MM.1S (cell line): ENCODE measurements at regions not wholly inside any gene's neighbourhood (a gene's known extent, or its start where the extent isn't known, plus 50 kb on each side); places are given as distances from the start of the nearest gene placed in this dataset.

ENCODE experiments used
- DNase-seq: peaks from one replicate; pipeline ENCODE4 v3.0.0-alpha.2; 2015
- H2AFZ ChIP-seq: fragments of 300-600 bp; sonication (generic); 2 replicates; pipeline ENCODE4 v1.6.0; 2016; ENCODE audit warnings: antibody characterized with exemption, low read length
- H3F3A ChIP-seq: fragments of 300-600 bp; sonication (generic); 2 replicates; pipeline ENCODE4 v1.6.1; 2016; ENCODE audit warnings: mild to moderate bottlenecking, antibody characterized with exemption, low read length, moderate library complexity, mixed read lengths; ENCODE audit not compliant: insufficient read depth
- H3K27ac ChIP-seq: fragments of 300-600 bp; sonication (generic); 2 replicates; pipeline ENCODE4 v1.5.1; 2016; ENCODE audit warnings: mild to moderate bottlenecking, low read length
- H3K27me3 ChIP-seq: fragments of 300-600 bp; sonication (generic); replicated peaks from 2 replicates; pipeline ENCODE4 v1.6.0; 2016; ENCODE audit warnings: low read length; ENCODE audit not compliant: insufficient read depth
- H3K36me3 ChIP-seq: fragments of 300-600 bp; sonication (generic); replicated peaks from 2 replicates; pipeline ENCODE4 v1.6.1; 2016; ENCODE audit warnings: mild to moderate bottlenecking, low read length, mixed read lengths; ENCODE audit not compliant: insufficient read depth
- H3K4me1 ChIP-seq: fragments of 300-600 bp; sonication (generic); 2 replicates; pipeline ENCODE4 v1.6.1; 2016; ENCODE audit warnings: low read length, mixed read lengths
- H3K4me2 ChIP-seq: fragments of 300-600 bp; sonication (generic); 2 replicates; pipeline ENCODE4 v1.6.0; 2016; ENCODE audit warnings: low read depth, low read length
- H3K4me3 ChIP-seq: fragments of 300-600 bp; sonication (generic); 2 replicates; pipeline ENCODE4 v1.5.1; 2016; ENCODE audit warnings: low read length, mixed read lengths
- H3K79me2 ChIP-seq: fragments of 300-600 bp; sonication (generic); 2 replicates; pipeline ENCODE4 v1.6.1; 2016; ENCODE audit warnings: mixed run types, low read length, mixed read lengths
- H3K9ac ChIP-seq: fragments of 300-600 bp; sonication (generic); 2 replicates; pipeline ENCODE4 v1.6.1; 2016; ENCODE audit warnings: low read length, mixed read lengths
- H3K9me2 ChIP-seq: fragments of 300-600 bp; sonication (generic); replicated peaks from 2 replicates; pipeline ENCODE4 v1.6.1; 2016; ENCODE audit warnings: mild to moderate bottlenecking, low read length, mixed read lengths; ENCODE audit not compliant: insufficient read depth
- H3K9me3 ChIP-seq: fragments of 300-600 bp; sonication (generic); replicated peaks from 2 replicates; pipeline ENCODE4 v1.6.1; 2016; ENCODE audit warnings: mild to moderate bottlenecking, low read length, mixed read lengths; ENCODE audit not compliant: insufficient read depth
- H4K20me1 ChIP-seq: fragments of 300-600 bp; sonication (generic); 2 replicates; pipeline ENCODE4 v1.6.1; 2016; ENCODE audit warnings: mild to moderate bottlenecking, low read length, moderate library complexity, mixed read lengths; ENCODE audit not compliant: insufficient read depth
- EZH2 ChIP-seq: fragments of 300-600 bp; sonication (generic); optimal IDR thresholded peaks from 2 replicates; pipeline ENCODE3; 2017; ENCODE audit warnings: low read depth, mild to moderate bottlenecking, antibody characterized with exemption, low read length, mixed read lengths
- EZH2phosphoT487 ChIP-seq: fragments of 300-600 bp; sonication (generic); IDR thresholded peaks from 2 replicates; pipeline ENCODE4 v1.6.1; 2018; ENCODE audit warnings: antibody characterized with exemption, low read length
- TF ChIP-seq, protein P1 (sequence below): fragments of 300-600 bp; sonication (generic); IDR thresholded peaks from 2 replicates; pipeline ENCODE4 v1.5.1; 2016; ENCODE audit warnings: antibody characterized with exemption, low read length, mixed read lengths

DNA sequence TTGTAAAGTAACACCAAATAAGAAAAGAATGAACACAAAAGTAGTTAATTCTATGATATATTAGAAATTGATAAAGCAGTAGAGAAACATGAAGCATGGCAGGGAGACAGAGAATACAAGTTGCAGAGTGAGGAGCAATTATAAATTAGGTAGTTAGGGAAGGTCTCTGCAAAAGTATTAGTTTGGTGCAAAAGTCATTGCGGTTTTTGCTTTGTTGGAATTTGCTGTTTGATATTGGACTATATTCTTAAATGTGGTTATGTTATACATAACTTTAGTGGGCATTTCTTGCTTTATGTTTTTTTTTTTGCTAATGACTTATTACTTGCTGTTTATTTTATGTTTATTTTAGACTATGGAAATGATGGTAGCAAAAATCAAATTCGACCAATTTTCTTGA lies 402.2 kb downstream of the SFMBT2 start:
- no peak overlapping the region for H3K4me3 ChIP-seq
- no peak overlapping the region for H3K27ac ChIP-seq
- no peak overlapping the region for H3K9ac ChIP-seq
- no peaks in the 10 kb centered on the region for H3K79me2 ChIP-seq
- H3K9me2 ChIP-seq = 0 out of 2 replicates have a peak, but pooled peaks cover 4% of the 10 kb centered on the region
- no peaks in the 10 kb centered on the region for H3K36me3 ChIP-seq
- no peaks in the 10 kb centered on the region for H3F3A ChIP-seq
- no peaks in the 10 kb centered on the region for H4K20me1 ChIP-seq
- no peak for DNase-seq
- no peaks in the 10 kb centered on the region for H3K9me3 ChIP-seq
- TF ChIP-seq, protein P1, sequence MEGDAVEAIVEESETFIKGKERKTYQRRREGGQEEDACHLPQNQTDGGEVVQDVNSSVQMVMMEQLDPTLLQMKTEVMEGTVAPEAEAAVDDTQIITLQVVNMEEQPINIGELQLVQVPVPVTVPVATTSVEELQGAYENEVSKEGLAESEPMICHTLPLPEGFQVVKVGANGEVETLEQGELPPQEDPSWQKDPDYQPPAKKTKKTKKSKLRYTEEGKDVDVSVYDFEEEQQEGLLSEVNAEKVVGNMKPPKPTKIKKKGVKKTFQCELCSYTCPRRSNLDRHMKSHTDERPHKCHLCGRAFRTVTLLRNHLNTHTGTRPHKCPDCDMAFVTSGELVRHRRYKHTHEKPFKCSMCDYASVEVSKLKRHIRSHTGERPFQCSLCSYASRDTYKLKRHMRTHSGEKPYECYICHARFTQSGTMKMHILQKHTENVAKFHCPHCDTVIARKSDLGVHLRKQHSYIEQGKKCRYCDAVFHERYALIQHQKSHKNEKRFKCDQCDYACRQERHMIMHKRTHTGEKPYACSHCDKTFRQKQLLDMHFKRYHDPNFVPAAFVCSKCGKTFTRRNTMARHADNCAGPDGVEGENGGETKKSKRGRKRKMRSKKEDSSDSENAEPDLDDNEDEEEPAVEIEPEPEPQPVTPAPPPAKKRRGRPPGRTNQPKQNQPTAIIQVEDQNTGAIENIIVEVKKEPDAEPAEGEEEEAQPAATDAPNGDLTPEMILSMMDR = no peak
- TF ChIP-seq EZH2 (no peak), EZH2phosphoT487 (no peak)
- no peaks in the 10 kb centered on the region for H3K27me3 ChIP-seq
- peaks cover 12% of the 10 kb centered on the region; the same call in 1 of the 2 replicates for H3K4me1 ChIP-seq
- no peak overlapping the region for H3K4me2 ChIP-seq
- no peak overlapping the region for H2AFZ ChIP-seq

- Histone ChIP-seq H3K27ac (no peak overlapping the region), H3F3A (no peaks in the 10 kb centered on the region)
Observed at GRCh38 chr10:7007600-7008190, 403.1 kb downstream of the SFMBT2 start.

DNA sequence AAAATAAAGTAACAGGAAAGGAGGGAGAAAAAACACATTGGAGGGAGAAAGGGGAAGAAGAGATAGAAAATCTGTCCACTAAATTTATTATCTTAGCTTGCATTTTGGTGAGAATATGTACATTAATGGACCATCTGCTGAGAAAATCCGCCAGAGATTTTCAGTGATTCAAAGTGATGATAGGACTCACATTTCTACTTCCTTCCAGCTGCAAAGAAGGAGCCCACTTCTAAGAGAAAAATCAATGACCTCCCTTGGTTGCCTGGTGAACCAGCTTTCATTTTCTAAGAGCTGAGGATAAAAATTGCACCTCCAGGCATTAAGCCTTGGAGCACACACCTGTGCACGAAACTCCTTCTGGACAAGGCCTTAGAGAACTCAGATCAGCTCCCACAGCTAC lies 404.3 kb downstream of the SFMBT2 start:
- H3K4me3 ChIP-seq = no peak overlapping the region
- H3K9me2 ChIP-seq = 0 out of 2 replicates have a peak, but pooled peaks cover 4% of the 10 kb centered on the region
- TF ChIP-seq EZH2 (no peak), EZH2phosphoT487 (no peak)
- TF ChIP-seq, protein P1 = no peak
- H3K27ac ChIP-seq = no peak overlapping the region
- H3F3A ChIP-seq = no peaks in the 10 kb centered on the region
- no peaks in the 10 kb centered on the region for H3K9me3 ChIP-seq
- no peak for DNase-seq
- H3K79me2 ChIP-seq = no peaks in the 10 kb centered on the region
- H3K4me2 ChIP-seq = peak overlapping the region; percentile 4; the same call in 1 of the 2 replicates
- H3K9ac ChIP-seq = no peak overlapping the region
- no peaks in the 10 kb centered on the region for H3K27me3 ChIP-seq
- H3K4me1 ChIP-seq = peaks cover 15% of the 10 kb centered on the region; the same call in 1 of the 2 replicates
- H2AFZ ChIP-seq = no peak overlapping the region
- no peaks in the 10 kb centered on the region for H4K20me1 ChIP-seq
- no peaks in the 10 kb centered on the region for H3K36me3 ChIP-seq

More at GRCh38 chr10:7007600-7008190, 403.1 kb downstream of the SFMBT2 start:
- no peak for DNase-seq
- H3K79me2 ChIP-seq = no peaks in the 10 kb centered on the region
- H3K4me2 ChIP-seq = no peak overlapping the region
- H3K9ac ChIP-seq = no peak overlapping the region
- no peak for TF ChIP-seq EZH2
- no peak overlapping the region for H3K4me3 ChIP-seq
- H3K9me3 ChIP-seq = no peaks in the 10 kb centered on the region
- H2AFZ ChIP-seq = no peak overlapping the region
- H3K36me3 ChIP-seq = no peaks in the 10 kb centered on the region
- H3K27me3 ChIP-seq = no peaks in the 10 kb centered on the region
- H3K9me2 ChIP-seq = 0 out of 2 replicates have a peak, but pooled peaks cover 4% of the 10 kb centered on the region
- H3K4me1 ChIP-seq = peaks cover 15% of the 10 kb centered on the region; the same call in 1 of the 2 replicates
- no peaks in the 10 kb centered on the region for H4K20me1 ChIP-seq

- Histone ChIP-seq H2AFZ (0 out of 2 replicates have a peak overlapping the region, but pooled peaks have one; percentile 16), H3K4me2 (no peak overlapping the region), H3K9me3 (no peaks in the 10 kb centered on the region), H3K36me3 (no peaks in the 10 kb centered on the region), H3K9me2 (0 out of 2 replicates have a peak, but pooled peaks cover 4% of the 10 kb centered on the region), H3K9ac (no peak overlapping the region), H3K4me3 (no peak overlapping the region), H3K4me1 (peaks cover 15% of the 10 kb centered on the region; the same call in 1 of the 2 replicates), H3K27me3 (no peaks in the 10 kb centered on the region), H3K79me2 (no peaks in the 10 kb centered on the region), H3K27ac (no peak overlapping the region), H4K20me1 (no peaks in the 10 kb centered on the region), H3F3A (no peaks in the 10 kb centered on the region)
- TF ChIP-seq, protein P1 = no peak
- no peak for TF ChIP-seq EZH2
- TF ChIP-seq EZH2phosphoT487 = no peak
- no peak for DNase-seq
Observed at GRCh38 chr10:7003831-7004395, 406.9 kb downstream of the SFMBT2 start.
